Endothelial cell of umbilical vein (primary cell): ENCODE measurements at regions not wholly inside any gene's neighbourhood (a gene's known extent, or its start where the extent isn't known, plus 50 kb on each side); places are given as distances from the start of the nearest gene placed in this dataset.

ENCODE experiments used
- BruUV-seq: library from RNA; stranded (reverse); fragments of 400-500 nt; replicated peaks from 2 replicates; lab custom pipeline; 2021; lab: Mats Ljungman, UMichigan
- CTCF ChIA-PET: fragments of 300-600, 350-600 bp; sonication (Branson Sonifier 250); formaldehyde crosslinking; loops from one replicate; lab custom pipeline; 2021; ENCODE audit warnings: antibody characterized with exemption, inconsistent platforms; lab: Charles Lee
- POLR2A ChIA-PET: fragments of 300-600, 350-600 bp; sonication (Branson Sonifier 250); formaldehyde crosslinking; loops from one replicate; lab custom pipeline; 2021; ENCODE audit warnings: antibody characterized with exemption, inconsistent platforms; lab: Charles Lee
- DNase-seq: peaks from one replicate; pipeline ENCODE4 v3.0.0-alpha.2; 2011; ENCODE audit warnings: low read depth, low spot score
- FAIRE-seq: peaks from 2 replicates; lab custom pipeline; 2011; peaks lifted over from hg19 to GRCh38; lab: Jason Lieb, UNC
- H2AFZ ChIP-seq: 2 replicates; pipeline ENCODE4 v1.6.0; 2012; ENCODE audit warnings: low read depth, low read length, control low read depth, inconsistent platforms
- H3K27ac ChIP-seq: 2 replicates; pipeline ENCODE4 v1.5.1; 2011; ENCODE audit warnings: low read depth, mild to moderate bottlenecking, control low read depth, low read length, moderate library complexity; ENCODE audit not compliant: insufficient read depth
- H3K27me3 ChIP-seq, 2 experiments: 2 replicates each; pipeline versions ENCODE4 v1.6.0 to v1.6.1; 2011; ENCODE audit warnings: low read length in 2 of 2, mixed read lengths in 1 of 2; ENCODE audit not compliant: control insufficient read depth in 2 of 2, insufficient read depth in 2 of 2
- H3K36me3 ChIP-seq, 2 experiments: 2 replicates in 1 of 2; 3 replicates in 1 of 2; pipeline ENCODE4 v1.5.1; 2011; ENCODE audit warnings: low read length in 2 of 2, mild to moderate bottlenecking in 1 of 2, moderate library complexity in 1 of 2; ENCODE audit not compliant: control insufficient read depth in 2 of 2, insufficient read depth in 2 of 2; ENCODE audit errors: extremely low read depth in 1 of 2
- H3K4me1 ChIP-seq: 3 replicates; pipeline ENCODE4 v1.5.1; 2011; ENCODE audit warnings: mild to moderate bottlenecking, low read length; ENCODE audit not compliant: control insufficient read depth, insufficient read depth; ENCODE audit errors: extremely low read depth
- H3K4me2 ChIP-seq: 2 replicates; pipeline ENCODE4 v1.6.1; 2011; ENCODE audit warnings: low read length, control low read depth, mixed read lengths; ENCODE audit not compliant: insufficient read depth
- H3K4me3 ChIP-seq, 3 experiments: fragments of 200-600 bp in 1 of 3; sonication (generic), shearing (Covaris generic) in 1 of 3; replicated peaks in 1 of 3; 2 replicates each; pipeline ENCODE4 v1.5.1; 2011 to 2016; ENCODE audit warnings: control low read depth in 3 of 3, low read length in 3 of 3, mild to moderate bottlenecking in 2 of 3, inconsistent platforms in 1 of 3, low read depth in 1 of 3, moderate library complexity in 1 of 3; ENCODE audit not compliant: insufficient read depth in 1 of 3
- H3K79me2 ChIP-seq: 2 replicates; pipeline ENCODE4 v1.6.0; 2012; ENCODE audit warnings: low read length, inconsistent platforms; ENCODE audit not compliant: control insufficient read depth, insufficient read depth
- H3K9ac ChIP-seq: replicated peaks from 2 replicates; pipeline ENCODE3; 2011; ENCODE audit warnings: low read length, control low read depth; ENCODE audit not compliant: insufficient read depth; ENCODE audit errors: extremely low read depth
- H3K9me1 ChIP-seq: replicated peaks from 3 replicates; pipeline ENCODE4 v1.6.0; 2011; ENCODE audit warnings: mild to moderate bottlenecking, low read length; ENCODE audit not compliant: control insufficient read depth, insufficient read depth; ENCODE audit errors: extremely low read depth
- H3K9me3 ChIP-seq: replicated peaks from 2 replicates; pipeline ENCODE4 v1.5.1; 2012; ENCODE audit warnings: low read length, inconsistent platforms; ENCODE audit not compliant: control insufficient read depth, insufficient read depth
- H4K20me1 ChIP-seq: replicated peaks from 2 replicates; pipeline ENCODE3; 2011; ENCODE audit warnings: mild to moderate bottlenecking, low read length; ENCODE audit not compliant: control insufficient read depth, insufficient read depth; ENCODE audit errors: extremely low read depth
- CTCF ChIP-seq, 2 donors: IDR thresholded peaks; 1 replicate in 1 of 2; 2 replicates in 1 of 2; pipeline ENCODE4 v1.5.1; 2011; ENCODE audit warnings: low read length in 2 of 2, mild to moderate bottlenecking in 2 of 2, moderate library complexity in 2 of 2, control low read depth in 1 of 2, inconsistent platforms in 1 of 2, low read depth in 1 of 2; ENCODE audit not compliant: insufficient read depth in 1 of 2; ENCODE audit errors: extremely low read depth in 1 of 2
- EZH2 ChIP-seq: IDR thresholded peaks from 2 replicates; pipeline ENCODE4 v1.6.1; 2012; ENCODE audit warnings: borderline replicate concordance, low read depth, mild to moderate bottlenecking, moderate library complexity, low read length, inconsistent platforms; ENCODE audit not compliant: severe bottlenecking
- FOS ChIP-seq: IDR thresholded peaks from 2 replicates; pipeline ENCODE4 v1.6.1; 2011; ENCODE audit warnings: mild to moderate bottlenecking, low read length, moderate library complexity, borderline replicate concordance; ENCODE audit not compliant: insufficient read depth
- GATA2 ChIP-seq: IDR thresholded peaks from 2 replicates; pipeline ENCODE4 v1.7.0; 2011; ENCODE audit warnings: low read depth, mild to moderate bottlenecking, moderate library complexity, mixed read lengths, low read length; ENCODE audit not compliant: insufficient read length, insufficient read depth
- JUN ChIP-seq: IDR thresholded peaks from 2 replicates; pipeline ENCODE4 v1.6.1; 2011; ENCODE audit warnings: borderline replicate concordance, low read depth; ENCODE audit not compliant: insufficient read length, insufficient read depth
- MAX ChIP-seq: IDR thresholded peaks from 2 replicates; pipeline ENCODE4 v1.6.1; 2011; ENCODE audit not compliant: insufficient read depth, insufficient read length
- MYC ChIP-seq: IDR thresholded peaks from one replicate; pipeline ENCODE4 v1.6.1; 2011; ENCODE audit warnings: mild to moderate bottlenecking, low read depth, low read length
- POLR2A ChIP-seq: IDR thresholded peaks from 2 replicates; pipeline ENCODE4 v1.6.1; 2012; ENCODE audit warnings: low read depth, mild to moderate bottlenecking, control low read depth, low read length
- POLR2AphosphoS5 ChIP-seq: IDR thresholded peaks from 2 replicates; pipeline ENCODE4 v1.6.1; 2012; ENCODE audit warnings: low read depth, mild to moderate bottlenecking, control low read depth, low read length, moderate library complexity; ENCODE audit not compliant: insufficient read depth
- dilution Hi-C: fragments of 300-500 bp; cut with MboI; formaldehyde crosslinking; loops from one replicate; pipeline ENCODE4 v1.15.0; 2019; ENCODE audit warnings: low sequenced_read_pairs; ENCODE audit not compliant: extremely low pct_ligation_motif_present
- intact Hi-C: fragments of 100-400 bp; cut with micrococcal nuclease; formaldehyde crosslinking; loops from one replicate; pipeline ENCODE4 v1.10.0; 2022

- DNase-seq (no peak), FAIRE-seq (no peak)
- Histone ChIP-seq H3K4me2 (no peak overlapping the region), H3K36me3 (no peaks in the 10 kb centered on the region), H3K9me1 (no peaks in the 10 kb centered on the region), H3K27me3 (no peaks in the 10 kb centered on the region), H3K79me2 (no peaks in the 10 kb centered on the region), H3K4me3 (no peak overlapping the region), H3K9ac (no peak overlapping the region), H2AFZ (no peak overlapping the region), H3K4me1 (no peaks in the 10 kb centered on the region), H3K9me3 (no peaks in the 10 kb centered on the region), H3K27ac (no peak overlapping the region), H4K20me1 (no peaks in the 10 kb centered on the region)
- no TSS peak for BruUV-seq
- CTCF ChIA-PET: interaction anchor here (1.3 kb wide), 1 partner anchor 10 kb away, joined by 4 read pairs; no protein-coding TSS in a partner anchor
- POLR2A ChIA-PET: no interaction called here
- intact Hi-C loops: no loop called here
- TF ChIP-seq EZH2 (no peak), POLR2AphosphoS5 (no peak), GATA2 (no peak), POLR2A (no peak), MYC (no peak), FOS (no peak), JUN (no peak), CTCF (IDR thresholded peaks at IDR 0.05; ENCODE audit: extremely low read depth in 1 of 2, insufficient read depth in 1 of 2, low read depth in 1 of 2, low read length in 2 of 2) (no peak), MAX (no peak)
- dilution Hi-C loops: no loop called here
Observed at GRCh38 chr4:187615972-187616371, 379.6 kb upstream of the ZFP42 start.
